Uterus (tissue), 3 donors: ENCODE measurements at regions not wholly inside any gene's neighbourhood (a gene's known extent, or its start where the extent isn't known, plus 50 kb on each side); places are given as distances from the start of the nearest gene placed in this dataset.

Source experiments
- DNase-seq, 2 donors: peaks; one replicate each; pipeline ENCODE4 v3.0.0-alpha.2; 2019 to 2020
- H3K27ac ChIP-seq, 2 donors: fragments of 200-600 bp; sonication (generic); 1 replicate in 1 of 2; 2 replicates in 1 of 2; pipeline ENCODE4 v1.5.1; 2016 to 2018
- H3K27me3 ChIP-seq, 2 donors: fragments of 200-600 bp; sonication (generic); one replicate each; pipeline ENCODE4 v1.5.1; 2018 to 2019; ENCODE audit warnings: control low read depth in 1 of 2
- H3K36me3 ChIP-seq, 2 donors: fragments of 200-600 bp; sonication (generic); one replicate each; pipeline ENCODE4 v1.5.1; 2019; ENCODE audit warnings: control low read depth in 1 of 2
- H3K4me1 ChIP-seq, 2 donors: fragments of 200-600 bp; sonication (generic); one replicate each; pipeline ENCODE4 v1.5.1; 2018 to 2019; ENCODE audit warnings: control low read depth in 1 of 2
- H3K4me3 ChIP-seq, 2 donors: fragments of 200-600 bp; sonication (generic); 1 replicate in 1 of 2; 2 replicates in 1 of 2; pipeline ENCODE4 v1.5.1; 2018 to 2019; ENCODE audit warnings: mild to moderate bottlenecking in 1 of 2
- H3K9me3 ChIP-seq, 2 donors: fragments of 200-600 bp; sonication (generic); one replicate each; pipeline ENCODE4 v1.5.1; 2019; ENCODE audit warnings: control low read depth in 1 of 2
- POLR2A ChIP-seq, 2 donors: fragments of 450-650 bp; IDR thresholded peaks; one replicate each; pipeline ENCODE4 v1.6.1; 2016; ENCODE audit warnings: antibody characterized with exemption in 2 of 2, mild to moderate bottlenecking in 1 of 2, moderate library complexity in 1 of 2
- intact Hi-C: fragments of 100-400 bp; cut with DNase I; formaldehyde crosslinking; loops from one replicate; pipeline ENCODE4 v1.15.1; 2023; ENCODE audit warnings: low total_unique reads
- TF ChIP-seq, protein P1 (sequence below), 4 experiments: fragments of 200-600 bp in 2 of 4; fragments of 450-650 bp in 2 of 4; sonication (generic) in 2 of 4; IDR thresholded peaks; one replicate each; pipeline ENCODE4 v1.5.1; 2016 to 2019; ENCODE audit warnings: antibody characterized with exemption in 4 of 4, mild to moderate bottlenecking in 2 of 4, moderate library complexity in 1 of 4
- donor health status: DM: yes; HTN: yes; CAD: no.

DNA sequence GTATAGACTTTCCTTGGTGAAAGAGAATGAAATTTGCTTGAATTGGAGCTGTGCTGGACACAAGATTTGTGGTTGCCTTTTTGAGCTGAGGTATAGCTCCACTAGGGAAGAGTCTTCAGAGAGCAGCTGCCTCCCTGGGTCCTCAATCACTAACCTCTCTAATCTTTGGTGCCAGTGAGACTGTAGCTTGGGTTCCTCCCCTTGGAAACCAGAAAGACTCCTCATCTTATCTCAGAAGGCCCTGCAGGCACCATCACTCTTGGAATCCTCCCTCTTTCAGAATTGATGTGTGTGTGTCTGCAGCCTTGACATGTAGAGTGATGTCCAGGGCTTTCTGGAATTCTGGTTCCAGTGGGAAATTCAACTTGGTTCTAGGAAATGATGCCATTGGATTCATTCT is 426.5 kb downstream of the RPS24 start:
- no peak for DNase-seq

DNA sequence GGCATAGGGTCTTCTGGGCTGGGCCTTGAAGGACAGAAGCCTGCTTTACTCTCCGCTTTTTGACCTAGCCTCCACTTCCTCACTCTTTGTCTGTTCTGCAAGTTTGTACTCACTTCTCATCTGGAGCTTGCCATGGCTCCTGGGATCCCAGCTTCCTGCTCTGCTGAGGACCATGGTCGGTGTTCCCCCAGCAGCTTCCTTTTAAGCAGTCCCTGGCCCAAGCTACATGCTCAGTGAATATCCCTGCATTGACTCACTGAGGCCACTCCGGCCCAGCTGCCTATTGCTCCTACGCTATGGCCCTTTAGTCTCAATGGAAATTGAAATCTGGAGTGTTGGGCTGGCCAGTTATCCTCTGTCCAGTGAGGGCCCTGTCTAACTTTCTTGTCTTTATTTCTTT is 427.7 kb downstream of the RPS24 start:
- TF ChIP-seq POLR2A (IDR thresholded peaks at IDR 0.05), result no peak
- TF ChIP-seq, protein P1, sequence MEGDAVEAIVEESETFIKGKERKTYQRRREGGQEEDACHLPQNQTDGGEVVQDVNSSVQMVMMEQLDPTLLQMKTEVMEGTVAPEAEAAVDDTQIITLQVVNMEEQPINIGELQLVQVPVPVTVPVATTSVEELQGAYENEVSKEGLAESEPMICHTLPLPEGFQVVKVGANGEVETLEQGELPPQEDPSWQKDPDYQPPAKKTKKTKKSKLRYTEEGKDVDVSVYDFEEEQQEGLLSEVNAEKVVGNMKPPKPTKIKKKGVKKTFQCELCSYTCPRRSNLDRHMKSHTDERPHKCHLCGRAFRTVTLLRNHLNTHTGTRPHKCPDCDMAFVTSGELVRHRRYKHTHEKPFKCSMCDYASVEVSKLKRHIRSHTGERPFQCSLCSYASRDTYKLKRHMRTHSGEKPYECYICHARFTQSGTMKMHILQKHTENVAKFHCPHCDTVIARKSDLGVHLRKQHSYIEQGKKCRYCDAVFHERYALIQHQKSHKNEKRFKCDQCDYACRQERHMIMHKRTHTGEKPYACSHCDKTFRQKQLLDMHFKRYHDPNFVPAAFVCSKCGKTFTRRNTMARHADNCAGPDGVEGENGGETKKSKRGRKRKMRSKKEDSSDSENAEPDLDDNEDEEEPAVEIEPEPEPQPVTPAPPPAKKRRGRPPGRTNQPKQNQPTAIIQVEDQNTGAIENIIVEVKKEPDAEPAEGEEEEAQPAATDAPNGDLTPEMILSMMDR (IDR thresholded peaks at IDR 0.05), result no peak
- peak in 1 of 2 donors; percentile 2 for DNase-seq
- no peaks in the 10 kb centered on the region for H3K9me3 ChIP-seq
- intact Hi-C loops, result no loop called here
- no peak overlapping the region for H3K27ac ChIP-seq
- no peaks in the 10 kb centered on the region for H3K36me3 ChIP-seq
- no peaks in the 10 kb centered on the region for H3K4me1 ChIP-seq
- no peaks in the 10 kb centered on the region for H3K27me3 ChIP-seq
- H3K4me3 ChIP-seq, result no peak overlapping the region

More for the DNA sequence above, 426.5 kb downstream of the RPS24 start:
- no peaks in the 10 kb centered on the region for H3K9me3 ChIP-seq
- intact Hi-C loops, result no loop called here
- H3K4me1 ChIP-seq, result no peaks in the 10 kb centered on the region
- no peak overlapping the region for H3K4me3 ChIP-seq
- H3K36me3 ChIP-seq, result no peaks in the 10 kb centered on the region
- no peak overlapping the region for H3K27ac ChIP-seq
- TF ChIP-seq POLR2A (IDR thresholded peaks at IDR 0.05), result no peak
- TF ChIP-seq, protein P1 (IDR thresholded peaks at IDR 0.05), result no peak
- no peaks in the 10 kb centered on the region for H3K27me3 ChIP-seq

DNA sequence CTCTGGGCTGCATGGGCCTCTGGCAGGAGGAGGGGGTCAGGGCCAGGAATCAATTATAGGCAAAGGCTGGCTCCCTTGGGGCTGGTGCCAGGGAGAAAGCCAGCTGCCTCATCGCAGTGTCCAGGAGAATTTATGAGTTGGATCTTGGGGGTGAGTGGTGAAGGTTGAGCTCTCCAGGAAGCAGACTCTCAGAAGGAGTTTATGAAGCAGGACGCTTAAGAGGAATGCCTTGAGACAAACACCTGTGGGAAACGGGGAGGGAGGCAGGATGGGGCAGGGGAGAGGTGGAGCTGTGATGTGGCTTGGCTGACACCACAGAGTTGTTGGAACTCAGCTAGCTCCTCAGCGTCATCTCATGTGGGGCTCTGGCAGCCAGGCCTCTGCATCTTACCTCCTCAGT is 428.5 kb downstream of the RPS24 start:
- no peak overlapping the region for H3K27ac ChIP-seq
- H3K27me3 ChIP-seq, result no peaks in the 10 kb centered on the region
- intact Hi-C loops, result no loop called here
- DNase-seq, result peak in 1 of 2 donors; percentile 9
- no peaks in the 10 kb centered on the region for H3K4me1 ChIP-seq
- no peaks in the 10 kb centered on the region for H3K36me3 ChIP-seq
- TF ChIP-seq, protein P1 (IDR thresholded peaks at IDR 0.05), result no peak
- TF ChIP-seq POLR2A (IDR thresholded peaks at IDR 0.05), result no peak
- H3K9me3 ChIP-seq, result no peaks in the 10 kb centered on the region
- no peak overlapping the region for H3K4me3 ChIP-seq

DNA sequence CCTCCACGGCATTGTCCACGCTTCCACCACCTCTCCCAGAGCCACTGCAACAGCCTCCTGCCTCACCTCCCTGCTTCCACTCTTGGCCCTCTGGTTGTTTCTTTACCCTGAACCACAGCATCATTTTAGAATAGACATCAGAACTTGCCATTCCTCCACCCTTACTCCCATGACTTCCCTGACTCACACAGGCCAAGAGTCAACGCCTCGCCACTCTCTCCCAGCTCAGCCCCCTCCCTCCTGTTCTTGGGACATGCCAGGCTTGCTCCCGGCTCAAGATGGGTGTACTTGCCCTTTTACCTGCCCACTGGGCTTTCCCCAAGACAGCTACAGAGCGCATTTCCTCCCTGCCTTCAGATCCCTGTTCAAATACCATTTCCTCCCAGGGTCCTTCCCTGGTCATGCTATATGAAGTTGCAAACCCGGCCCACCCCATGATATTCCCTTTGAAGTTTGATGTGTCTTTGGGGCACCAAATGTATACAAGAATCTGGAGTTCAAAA is 429.1 kb downstream of the RPS24 start:
- TF ChIP-seq POLR2A (IDR thresholded peaks at IDR 0.05), result no peak
- TF ChIP-seq, protein P1 (IDR thresholded peaks at IDR 0.05), result no peak
- H3K9me3 ChIP-seq, result no peaks in the 10 kb centered on the region
- no peaks in the 10 kb centered on the region for H3K36me3 ChIP-seq
- no peaks in the 10 kb centered on the region for H3K4me1 ChIP-seq
- H3K27ac ChIP-seq, result no peak overlapping the region
- DNase-seq, result no peak
- intact Hi-C loops, result no loop called here
- no peak overlapping the region for H3K4me3 ChIP-seq
- H3K27me3 ChIP-seq, result no peaks in the 10 kb centered on the region

DNA sequence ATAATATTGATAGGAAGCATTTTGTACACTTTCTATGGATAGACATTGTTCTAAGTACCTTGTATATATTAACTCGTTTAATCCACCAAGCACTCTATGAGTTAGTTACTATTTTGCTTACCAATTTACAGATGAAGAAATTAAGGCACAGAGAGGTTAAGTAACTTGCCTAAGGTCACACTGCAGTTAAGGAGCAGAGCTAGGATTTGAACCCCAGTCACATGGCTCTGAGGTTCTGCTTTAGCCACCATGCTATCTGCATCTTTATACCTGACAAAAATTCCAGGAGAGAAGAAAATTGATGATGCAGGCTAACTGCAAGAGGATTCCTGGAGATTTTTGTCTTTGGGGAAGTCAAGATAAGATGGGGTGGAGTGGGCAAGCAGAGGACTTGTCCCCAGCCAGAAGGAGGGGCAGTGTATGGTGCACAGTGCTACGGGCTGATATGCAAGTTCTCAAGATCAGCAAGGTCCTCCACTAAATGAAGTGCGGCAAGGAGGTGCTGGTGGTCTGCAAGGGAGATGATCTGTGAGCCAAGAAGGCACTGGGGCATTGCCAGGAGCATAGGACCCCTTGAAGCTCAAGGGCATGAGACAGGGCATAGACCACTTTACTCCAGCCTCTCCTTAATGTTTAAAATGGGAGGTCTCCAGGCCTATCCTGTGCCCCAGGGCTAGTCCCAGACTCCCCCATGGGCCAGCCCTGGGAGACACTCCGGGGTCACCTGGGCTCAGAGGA is 430.6 kb downstream of the RPS24 start:
- Histone ChIP-seq H3K27ac (peak overlapping the region; percentile 47 to 59), H3K4me1 (no peaks in the 10 kb centered on the region), H3K36me3 (no peaks in the 10 kb centered on the region), H3K27me3 (no peaks in the 10 kb centered on the region), H3K4me3 (no peak overlapping the region), H3K9me3 (no peaks in the 10 kb centered on the region)
- TF ChIP-seq, protein P1 (IDR thresholded peaks at IDR 0.05), result no peak
- no peak for TF ChIP-seq POLR2A (IDR thresholded peaks at IDR 0.05)
- no peak for DNase-seq
- intact Hi-C loops, result no loop called here
